GM18861 (cell line): ENCODE measurements at regions not wholly inside any gene's neighbourhood (a gene's known extent, or its start where the extent isn't known, plus 50 kb on each side); places are given as distances from the start of the nearest gene placed in this dataset.

Experiments
- ATAC-seq: cut with Tn5 transposase; IDR thresholded peaks from one replicate; pipeline ENCODE4 v1.9.1; 2021; ENCODE audit not compliant: unreplicated experiment

- ATAC-seq = no peak
Observed at GRCh38 chr20:39547546-39548408, 585.6 kb downstream of the DHX35 start.

GRCh38 chr20:39541136-39541803 lies 579.1 kb downstream of the DHX35 start:
- no peak for ATAC-seq

- no peak for ATAC-seq
Observed at GRCh38 chr20:39538317-39538716, 576.2 kb downstream of the DHX35 start.

GRCh38 chr20:39535301-39535700 lies 573.2 kb downstream of the DHX35 start:
- no peak for ATAC-seq

GRCh38 chr20:39534846-39535245 lies 572.7 kb downstream of the DHX35 start:
- ATAC-seq = no peak

GRCh38 chr20:39533858-39534257 lies 571.7 kb downstream of the DHX35 start:
- no peak for ATAC-seq

GRCh38 chr20:39532205-39532604 lies 570.1 kb downstream of the DHX35 start:
- ATAC-seq = no peak

GRCh38 chr20:39528436-39528835 lies 566.3 kb downstream of the DHX35 start:
- no peak for ATAC-seq

GRCh38 chr20:39524371-39524911 lies 562.3 kb downstream of the DHX35 start:
- no peak for ATAC-seq

GRCh38 chr20:39523405-39523804 lies 561.3 kb downstream of the DHX35 start:
- ATAC-seq = no peak

- no peak for ATAC-seq
Observed at GRCh38 chr20:39518654-39519053, 556.5 kb downstream of the DHX35 start.

- no peak for ATAC-seq
Observed at GRCh38 chr20:39516964-39517363, 554.8 kb downstream of the DHX35 start.

GRCh38 chr20:39504710-39505094 lies 542.6 kb downstream of the DHX35 start:
- ATAC-seq = no peak

- no peak for ATAC-seq
Observed at GRCh38 chr20:39503902-39504709, 542.0 kb downstream of the DHX35 start.

- ATAC-seq = no peak
Observed at GRCh38 chr20:39492223-39492797, 530.2 kb downstream of the DHX35 start.

- no peak for ATAC-seq
Observed at GRCh38 chr20:39491711-39492110, 529.6 kb downstream of the DHX35 start.

GRCh38 chr20:39489986-39490560 lies 527.9 kb downstream of the DHX35 start:
- no peak for ATAC-seq

- no peak for ATAC-seq
Observed at GRCh38 chr20:39480276-39481043, 518.3 kb downstream of the DHX35 start.

- no peak for ATAC-seq
Observed at GRCh38 chr20:39479196-39479810, 517.2 kb downstream of the DHX35 start.
